Activated effector memory CD4-positive, alpha-beta T cell treated with Interleukin-2 at 50 U/mL for 16 hours (primary cell): ENCODE measurements at regions not wholly inside any gene's neighbourhood (a gene's known extent, or its start where the extent isn't known, plus 50 kb on each side); places are given as distances from the start of the nearest gene placed in this dataset.
"Not testable (repeated sequence)": the region's sequence is repeated elsewhere in the genome, so short reads cannot be mapped to it uniquely, and the experiment has no call there.

Experiments used
- DNase-seq: peaks from one replicate; pipeline ENCODE4 v3.0.0-alpha.2; 2020

DNA sequence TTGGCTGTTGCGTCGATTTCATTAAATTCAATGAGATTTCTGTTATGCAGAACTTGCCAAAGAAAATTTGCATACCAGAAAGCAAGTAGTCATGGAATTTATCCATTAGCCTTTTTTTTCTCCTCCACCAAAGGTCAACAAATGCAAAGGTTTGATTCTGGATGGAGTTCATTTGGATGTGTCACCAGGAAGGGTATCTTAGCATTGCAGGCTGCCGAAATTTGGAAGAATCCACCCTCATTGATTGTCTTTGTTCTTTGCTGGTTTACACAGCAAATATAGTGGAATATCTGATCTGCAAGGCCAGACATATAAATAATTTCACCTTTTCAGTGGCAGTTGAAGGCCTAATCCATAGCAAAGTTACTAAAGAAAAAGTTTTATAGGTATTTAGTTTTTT, 229.4 kb upstream of the SLC35B3 start:
- DNase-seq, result no peak

DNA sequence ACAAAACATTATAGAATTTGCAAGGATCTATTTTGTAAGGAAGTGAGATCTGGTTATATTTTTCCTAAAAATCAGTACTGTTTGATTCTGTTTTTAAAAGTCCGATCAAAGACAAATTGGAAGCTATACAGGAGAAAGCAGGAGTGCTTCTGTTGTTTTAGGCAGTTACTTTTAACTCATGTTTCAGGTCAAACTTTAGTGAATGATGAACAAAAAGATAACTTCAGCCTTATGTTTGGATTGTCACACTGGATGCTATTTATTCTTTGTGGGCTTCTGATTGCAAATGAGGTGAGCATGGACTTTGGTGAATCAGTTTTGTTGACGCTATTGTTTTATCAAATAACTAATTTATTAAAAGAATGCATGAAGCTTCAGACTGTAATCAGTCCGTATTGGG, 228.7 kb upstream of the SLC35B3 start:
- DNase-seq, result no peak

DNA sequence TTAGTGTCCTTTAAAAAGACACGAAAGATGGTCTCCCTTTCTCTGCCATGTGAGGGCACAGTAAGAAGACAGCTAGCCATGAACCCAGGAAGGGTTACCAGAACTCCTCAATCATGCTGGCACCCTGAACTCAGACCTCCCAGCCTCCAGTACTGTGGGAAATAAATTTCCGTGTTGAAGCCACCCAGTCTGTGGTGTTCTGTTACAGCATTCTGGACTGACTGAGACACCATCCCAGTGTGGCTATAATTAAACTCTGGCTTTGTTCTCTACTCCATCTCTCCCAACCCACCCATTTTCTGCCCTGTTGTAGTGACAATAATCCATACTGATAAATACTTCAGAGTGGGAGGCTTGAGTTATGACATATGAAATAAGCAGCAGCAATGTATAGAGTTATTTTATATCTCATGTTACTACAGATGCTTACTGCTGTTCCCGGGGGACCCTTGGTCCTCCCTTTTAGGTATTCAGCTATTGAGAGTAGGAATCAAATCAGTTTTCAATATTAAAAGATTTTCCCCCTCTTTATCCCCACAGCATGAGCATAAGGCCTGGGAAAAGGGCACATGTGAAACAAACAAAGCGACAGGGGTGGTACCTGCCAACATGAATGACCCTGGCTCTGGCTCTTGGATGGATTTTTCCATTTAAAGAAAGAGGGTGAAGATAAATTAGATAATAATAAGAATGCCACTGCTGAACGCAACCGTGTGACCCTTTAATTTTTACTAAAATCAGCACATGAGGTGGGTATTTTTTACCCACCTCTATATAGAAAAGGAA, 224.3 kb upstream of the SLC35B3 start:
- DNase-seq, result no peak

DNA sequence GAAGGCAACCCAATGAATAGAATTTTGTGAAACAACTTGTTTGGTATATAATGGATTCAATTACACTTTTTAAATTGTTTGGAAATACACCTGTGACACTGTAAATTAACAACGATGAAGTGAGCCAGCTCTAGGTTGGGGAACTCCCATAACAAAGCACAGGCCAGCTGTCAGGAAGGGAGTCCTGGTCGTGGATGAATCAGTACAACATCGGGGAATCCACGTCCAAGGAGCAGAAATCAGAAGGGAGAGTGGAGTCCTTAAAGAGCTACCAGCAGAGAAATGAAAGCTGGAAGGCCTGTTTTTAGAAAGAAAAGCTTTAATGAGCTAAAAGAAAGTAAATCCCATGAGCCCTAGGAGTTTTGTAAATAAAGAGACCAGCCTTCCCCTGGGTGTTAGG, 223.1 kb upstream of the SLC35B3 start:
- no peak for DNase-seq

DNA sequence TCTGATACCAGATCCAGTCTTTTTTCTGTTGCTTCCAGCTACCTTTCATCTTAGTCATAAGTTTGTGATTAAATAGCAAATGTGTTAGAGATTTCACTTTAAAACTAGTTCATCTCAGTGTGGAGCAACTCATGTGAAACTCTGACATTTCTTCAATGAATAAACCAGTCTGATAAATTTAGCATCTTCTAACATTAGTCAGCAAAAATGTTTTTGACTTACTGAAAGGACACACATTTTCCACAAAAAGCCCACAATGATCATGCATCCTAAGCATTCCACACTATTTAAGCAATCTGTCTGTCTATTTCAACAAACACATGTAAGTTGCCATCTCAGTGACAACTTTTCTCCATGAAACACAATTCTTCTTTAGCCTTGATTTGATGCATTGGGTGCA, 222.2 kb upstream of the SLC35B3 start:
- no peak for DNase-seq

DNA sequence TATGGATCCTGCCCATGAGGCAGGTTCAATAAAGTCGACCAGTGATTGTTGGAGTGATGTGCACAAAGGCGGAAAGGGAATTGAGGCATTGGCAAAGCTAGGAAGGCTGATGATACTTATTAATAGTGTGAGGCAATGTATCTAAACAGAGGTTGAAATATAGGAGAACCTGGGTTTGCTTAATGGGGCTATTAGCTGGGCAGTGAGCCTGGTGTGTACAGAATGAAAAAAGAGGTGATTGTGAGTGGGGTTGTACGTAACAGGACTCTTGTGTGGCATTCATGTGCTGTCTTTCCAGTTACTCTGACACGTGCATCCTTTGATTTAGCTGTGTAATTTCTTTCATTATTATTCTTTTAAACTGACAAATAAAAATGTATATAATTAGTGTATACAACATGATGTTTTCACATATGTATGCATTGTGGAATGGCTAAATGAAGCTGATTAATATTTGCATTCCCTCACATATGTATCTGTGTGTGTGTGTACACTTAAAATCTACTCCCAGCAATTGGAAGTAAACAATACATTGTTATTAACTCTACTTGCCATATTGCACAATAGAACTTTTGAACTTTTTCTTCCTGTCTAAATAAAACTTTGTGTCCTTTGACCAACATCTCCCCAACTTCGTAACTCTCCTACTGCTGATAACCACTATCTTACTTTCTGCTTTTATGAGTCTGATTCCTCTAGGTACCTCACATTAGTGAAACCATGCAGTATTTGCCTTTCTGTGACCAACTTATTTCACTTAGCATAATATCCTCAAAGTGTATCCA, 220.5 kb upstream of the SLC35B3 start:
- no peak for DNase-seq

DNA sequence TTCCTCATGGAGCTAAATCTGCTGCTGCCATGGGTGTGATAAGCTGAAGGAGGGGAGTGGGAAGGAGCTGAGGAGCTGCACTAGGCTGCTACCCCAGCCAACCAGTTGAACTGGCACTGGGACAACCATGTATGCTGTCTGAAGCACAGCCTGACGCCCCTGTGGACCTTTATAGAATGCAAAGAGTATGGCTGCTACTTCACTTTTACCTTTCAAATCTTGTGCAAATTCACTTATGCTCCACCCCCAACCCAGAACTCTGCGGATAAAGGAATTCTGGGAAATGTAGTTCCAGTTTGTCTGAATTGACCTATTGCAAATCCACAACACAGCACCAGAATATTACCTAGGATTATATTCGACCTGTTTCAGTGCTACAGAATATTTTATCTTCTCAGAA, 217.4 kb upstream of the SLC35B3 start:
- DNase-seq, result no peak

DNA sequence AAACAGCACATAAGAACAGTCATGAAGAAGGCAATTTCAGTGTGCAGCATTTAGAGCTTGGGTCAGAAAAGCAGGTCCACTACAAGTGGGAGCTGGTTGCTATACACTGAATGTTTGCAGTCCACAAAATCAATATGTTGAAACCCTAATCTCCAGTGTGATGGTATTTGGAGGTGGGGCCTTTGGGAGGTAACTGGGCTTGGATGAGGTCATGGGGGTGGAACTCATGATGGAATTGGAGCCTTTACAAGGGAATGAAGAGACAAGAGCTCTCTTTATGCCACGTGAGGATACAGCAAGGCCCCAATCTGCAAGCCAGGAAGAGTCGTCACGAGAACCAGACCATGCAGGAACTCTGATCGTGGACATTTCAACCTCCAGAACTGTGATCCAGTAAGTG, 216.7 kb upstream of the SLC35B3 start:
- no peak for DNase-seq

GRCh38 chr6:8645212-8645611, 209.9 kb upstream of the SLC35B3 start:
- DNase-seq, result no peak

- no peak for DNase-seq
These were observed 209.0 kb upstream of the SLC35B3 start for GRCh38 chr6:8644306-8644705.

GRCh38 chr6:8642854-8643253, 207.5 kb upstream of the SLC35B3 start:
- no peak for DNase-seq

DNA sequence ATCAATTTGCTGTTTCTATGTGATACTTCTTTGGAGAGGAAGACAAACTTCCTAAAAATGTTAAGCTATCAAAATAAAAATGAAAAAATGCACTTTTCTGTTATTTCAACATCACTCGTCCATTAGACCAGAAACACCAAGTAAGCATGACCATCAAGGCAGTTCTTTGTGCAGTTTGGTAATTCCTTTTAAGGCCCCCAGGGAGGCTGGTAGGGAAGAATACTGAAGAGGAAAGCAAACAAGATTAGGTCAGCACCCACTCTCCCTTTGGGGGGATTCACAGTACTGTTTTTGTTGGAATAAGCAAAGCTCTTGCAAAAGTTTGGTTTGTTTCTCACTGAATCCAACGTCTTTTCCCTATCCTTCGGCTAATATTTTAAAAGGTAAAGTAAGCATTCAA, 206.8 kb upstream of the SLC35B3 start:
- DNase-seq, result no peak

DNA sequence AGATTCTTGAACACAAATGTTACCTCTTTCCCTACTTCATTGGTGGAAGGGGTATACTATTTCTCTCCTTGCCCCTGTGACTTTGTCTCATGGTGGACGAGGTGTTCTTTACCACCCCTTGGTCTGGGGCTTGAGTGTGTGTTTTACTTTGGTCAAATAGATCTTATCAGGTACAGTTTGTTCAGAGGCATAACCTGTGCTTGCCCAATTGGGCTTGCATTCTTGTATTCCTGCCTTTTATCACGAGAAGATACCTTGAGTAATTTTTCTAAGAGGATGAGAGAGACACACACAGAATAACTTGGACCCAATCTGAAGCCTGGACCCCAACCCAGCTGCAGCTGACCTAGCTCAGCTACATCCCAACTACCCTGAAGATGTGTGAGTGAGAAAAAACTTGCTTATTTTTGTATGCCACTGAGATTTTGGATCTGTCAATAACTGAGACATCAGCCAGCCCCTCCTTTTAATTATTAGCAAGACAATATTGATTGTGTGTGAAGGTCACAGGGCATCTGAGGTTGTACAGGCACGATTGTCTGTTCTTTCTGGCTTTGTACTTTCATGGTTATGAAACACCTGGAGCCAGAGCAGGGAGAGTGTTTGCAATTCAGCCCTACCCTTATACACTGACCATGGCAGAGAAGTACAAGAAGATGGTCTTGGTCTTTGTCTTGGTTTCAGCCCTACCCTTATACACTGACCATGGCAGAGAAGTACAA, 204.7 kb upstream of the SLC35B3 start:
- DNase-seq, result no peak

GRCh38 chr6:8637896-8638597, 202.7 kb upstream of the SLC35B3 start:
- no peak for DNase-seq

GRCh38 chr6:8633762-8634161, 198.4 kb upstream of the SLC35B3 start:
- no peak for DNase-seq

DNA sequence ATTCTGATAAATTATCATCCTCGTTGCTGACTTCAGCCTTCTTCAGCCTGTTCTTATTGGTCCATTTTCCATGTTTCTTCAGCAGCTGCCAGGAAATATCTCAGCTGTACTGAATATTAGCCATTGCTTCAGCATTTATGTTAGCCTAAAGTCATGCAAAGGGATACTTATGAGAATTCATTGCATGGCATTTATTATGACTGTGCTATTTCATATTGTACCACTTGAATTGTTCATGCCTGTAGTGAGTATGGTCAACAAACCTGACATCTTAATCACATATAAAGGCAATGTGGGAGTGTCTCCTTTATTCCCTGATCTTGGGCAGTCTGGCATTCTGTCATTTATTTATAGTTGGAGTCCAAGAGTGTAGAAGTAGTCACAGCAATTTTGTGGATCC, 193.4 kb upstream of the SLC35B3 start:
- DNase-seq, result no peak

DNA sequence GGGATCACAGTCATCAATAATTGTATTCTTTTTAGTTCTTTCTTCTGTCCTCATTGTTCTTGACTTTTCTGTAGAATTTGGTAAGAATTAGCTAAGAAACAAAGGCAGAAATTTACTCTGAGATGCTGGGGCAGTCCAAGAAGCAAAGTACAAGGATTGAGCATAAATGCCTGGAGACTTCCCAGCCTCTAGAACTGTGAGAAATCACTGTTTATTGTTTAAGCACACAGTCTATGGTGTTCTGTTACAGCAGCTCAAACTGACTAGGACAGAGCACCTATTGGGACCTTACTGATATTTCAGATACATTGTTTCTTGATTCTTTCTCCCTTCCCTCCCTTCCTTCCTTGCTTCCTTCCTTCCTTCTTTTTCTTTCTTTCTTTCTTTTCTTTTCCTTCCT, 192.7 kb upstream of the SLC35B3 start:
- DNase-seq, result no peak

DNA sequence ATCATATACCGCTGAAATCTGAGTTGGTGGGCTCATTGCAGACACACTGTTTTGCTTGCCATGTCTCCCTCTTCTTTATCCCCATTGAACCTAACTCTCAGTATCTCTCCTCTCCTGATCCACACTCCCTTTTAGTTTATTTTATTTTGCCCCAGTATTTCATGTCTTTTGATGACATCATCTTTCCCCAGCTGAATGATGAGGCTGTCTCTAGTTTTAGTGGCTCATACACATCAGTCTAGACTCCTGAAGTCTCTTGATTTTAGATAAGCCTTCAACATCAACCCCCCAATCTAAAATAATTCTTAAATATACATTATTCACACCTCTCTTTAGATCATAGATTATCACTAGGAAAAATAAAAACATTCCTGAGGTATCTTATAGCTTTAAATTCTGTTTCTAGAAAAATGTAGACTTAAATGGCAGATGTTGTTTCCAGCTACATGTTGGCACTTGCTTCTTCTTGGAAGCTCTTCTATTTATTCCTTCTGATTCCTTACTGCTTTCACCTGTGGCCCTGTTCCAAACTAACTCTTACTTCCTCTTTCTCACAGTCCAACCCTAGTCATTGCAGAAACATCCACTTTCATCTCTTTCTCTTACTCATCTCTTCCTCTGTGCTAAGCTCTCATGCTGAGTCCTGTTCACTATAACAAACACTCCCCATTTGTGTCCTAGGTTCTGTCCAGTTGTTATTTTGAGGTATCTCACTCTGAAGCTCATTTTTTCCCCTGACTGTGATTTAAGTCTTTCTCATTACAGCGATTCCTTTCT, 191.9 kb upstream of the SLC35B3 start:
- no peak for DNase-seq

DNA sequence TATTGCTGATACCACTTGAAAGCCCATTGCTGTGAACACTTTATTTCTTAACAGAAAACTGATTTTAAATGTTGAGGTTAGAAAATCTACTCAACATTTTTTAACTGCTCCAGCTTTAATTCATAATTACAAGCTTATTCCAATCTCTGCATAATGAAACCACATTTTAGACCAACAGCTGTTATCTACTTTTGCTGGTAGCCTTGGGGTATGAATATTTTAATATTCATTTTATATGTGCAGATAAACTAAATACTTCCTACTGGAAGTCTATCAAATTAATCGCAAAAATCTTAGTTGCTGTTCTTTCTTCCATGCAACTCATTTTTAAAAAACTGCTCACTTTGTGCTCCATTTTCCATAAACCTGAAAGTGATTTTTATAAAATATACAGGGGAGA, 189.3 kb upstream of the SLC35B3 start:
- DNase-seq, result no peak

GRCh38 chr6:8623441-8623840, 188.1 kb upstream of the SLC35B3 start:
- DNase-seq, result no peak

GRCh38 chr6:8619853-8620252, 184.5 kb upstream of the SLC35B3 start:
- DNase-seq, result no peak

- DNase-seq, result not testable (repeated sequence)
These were observed 184.1 kb upstream of the SLC35B3 start for GRCh38 chr6:8619408-8619807.
